Large intestine (tissue), 3 donors: ENCODE measurements at regions not wholly inside any gene's neighbourhood (a gene's known extent, or its start where the extent isn't known, plus 50 kb on each side); places are given as distances from the start of the nearest gene placed in this dataset.

Experiments used
- DNase-seq, 2 donors: peaks; one replicate each; pipeline versions ENCODE4 v3.0.0 to v3.0.0-alpha.2; 2013
- H3K27ac ChIP-seq: one replicate; pipeline ENCODE4 v1.5.1; 2013; ENCODE audit warnings: low read length
- H3K27me3 ChIP-seq: 2 replicates; pipeline ENCODE4 v1.6.1; 2013; ENCODE audit warnings: low read length; ENCODE audit not compliant: control insufficient read depth, insufficient read depth
- H3K36me3 ChIP-seq: 2 replicates; pipeline ENCODE4 v1.6.1; 2013; ENCODE audit warnings: low read length; ENCODE audit not compliant: control insufficient read depth, insufficient read depth
- H3K4me1 ChIP-seq: one replicate; pipeline ENCODE4 v1.6.1; 2013; ENCODE audit warnings: low read length; ENCODE audit not compliant: control insufficient read depth, insufficient read depth
- H3K4me3 ChIP-seq: one replicate; pipeline ENCODE4 v1.5.1; 2013; ENCODE audit warnings: low read length
- H3K9me3 ChIP-seq: one replicate; pipeline ENCODE4 v1.6.1; 2013; ENCODE audit warnings: mild to moderate bottlenecking, low read depth, low read length, moderate library complexity; ENCODE audit not compliant: control insufficient read depth
- WGBS: methylation state at CpG from one replicate; pipeline ENCODE4 v1.1.5; 2013; ENCODE audit warnings: low lambda C conversion rate; ENCODE audit not compliant: insufficient coverage; 5-methylcytosine and 5-hydroxymethylcytosine counted together

DNA sequence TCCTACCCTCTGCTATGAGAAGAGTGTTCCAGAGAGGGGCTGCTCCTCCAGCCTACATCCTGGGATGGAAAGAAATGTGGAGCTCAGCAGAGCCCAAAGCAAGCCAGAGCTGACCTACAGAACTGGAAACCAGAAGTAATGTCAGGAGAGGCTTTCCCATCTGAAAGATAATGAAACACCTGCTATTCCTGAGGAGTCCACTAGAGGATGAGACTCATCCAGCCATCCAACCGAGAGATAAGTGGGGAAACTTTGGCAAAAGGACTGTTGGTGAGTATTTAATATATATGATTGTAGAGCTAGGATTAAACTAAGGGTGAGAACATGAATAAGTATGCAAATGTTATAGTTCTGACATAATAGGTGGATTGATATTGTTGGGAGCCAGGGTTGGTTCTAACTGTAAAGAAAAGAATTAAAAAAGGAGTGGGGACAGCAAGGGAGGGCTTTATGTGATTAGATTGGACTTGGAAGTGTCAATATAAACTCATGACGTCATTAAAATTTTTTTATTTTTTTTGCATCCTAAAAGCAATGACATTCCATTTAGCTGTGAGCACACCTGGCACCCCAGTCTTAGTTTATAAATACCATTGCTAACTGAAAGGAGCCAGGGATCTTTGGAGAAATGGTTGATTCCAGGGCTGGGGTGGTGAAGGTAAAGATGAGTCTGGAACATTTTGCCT is 312.8 kb upstream of the NFE2L3 start:
- Histone ChIP-seq H3K4me3 (no peak overlapping the region), H3K4me1 (no peaks in the 10 kb centered on the region), H3K27ac (no peak overlapping the region), H3K36me3 (no peaks in the 10 kb centered on the region), H3K9me3 (no peaks in the 10 kb centered on the region), H3K27me3 (no peaks in the 10 kb centered on the region)
- 79% methylated on average over 2 of the region's 2 CpGs for WGBS
- DNase-seq = no peak

DNA sequence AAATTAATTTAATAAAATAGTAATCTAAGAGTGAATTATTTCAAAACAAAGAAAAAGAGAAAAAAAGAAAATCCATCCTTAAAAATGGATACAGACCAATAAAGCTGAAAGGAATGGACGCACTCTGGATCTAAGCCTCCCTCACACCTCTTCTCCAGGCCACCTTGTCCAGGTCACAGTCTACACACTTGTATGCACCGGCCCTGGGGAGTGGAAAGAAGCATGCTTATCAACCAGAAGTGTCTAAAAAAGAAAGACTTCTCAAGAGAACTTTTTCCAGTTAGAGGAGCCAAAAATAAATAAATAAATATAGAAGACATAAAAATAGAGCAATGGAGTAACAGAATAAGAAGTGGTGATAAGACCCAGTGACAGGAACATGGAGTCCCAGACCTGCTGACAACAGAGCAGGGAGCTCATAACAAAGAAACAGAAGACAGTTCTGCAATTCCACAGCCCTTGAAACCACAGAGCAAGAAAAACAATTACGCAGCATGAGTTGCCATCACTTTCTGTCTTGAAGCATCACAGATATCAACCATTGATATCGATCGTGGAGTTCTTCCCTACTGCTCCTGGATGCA is 311.7 kb upstream of the NFE2L3 start:
- Histone ChIP-seq H3K4me3 (no peak overlapping the region), H3K27ac (no peak overlapping the region), H3K27me3 (no peaks in the 10 kb centered on the region), H3K36me3 (no peaks in the 10 kb centered on the region), H3K4me1 (peaks cover 5% of the 10 kb centered on the region), H3K9me3 (no peaks in the 10 kb centered on the region)
- WGBS = 80% methylated on average over 2 of the region's 5 CpGs
- no peak for DNase-seq

DNA sequence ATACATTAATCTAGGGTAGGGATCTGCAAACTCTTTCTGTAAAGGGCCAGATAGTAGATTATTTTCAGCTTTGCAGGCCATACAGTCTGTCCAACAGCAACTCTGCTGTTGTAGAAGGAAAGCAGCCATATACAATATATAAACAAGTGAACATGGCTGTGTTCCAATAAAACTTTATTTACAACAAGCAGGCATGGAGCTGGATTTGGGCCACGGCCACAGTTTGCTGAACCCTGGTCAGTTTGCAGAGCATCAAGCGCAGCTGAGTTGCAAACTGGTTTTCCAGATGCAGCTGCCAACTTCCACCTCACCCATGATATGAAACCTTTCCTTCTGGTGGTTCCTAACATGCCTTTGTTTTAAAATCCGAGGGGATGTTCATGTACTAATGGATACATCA is 310.4 kb upstream of the NFE2L3 start:
- H3K27me3 ChIP-seq = no peaks in the 10 kb centered on the region
- no peaks in the 10 kb centered on the region for H3K9me3 ChIP-seq
- peaks cover 9% of the 10 kb centered on the region for H3K4me1 ChIP-seq
- no peaks in the 10 kb centered on the region for H3K36me3 ChIP-seq
- H3K27ac ChIP-seq = no peak overlapping the region
- no peak for DNase-seq
- no CpG with 5 or more reads among the region's 3 CpGs for WGBS
- no peak overlapping the region for H3K4me3 ChIP-seq

DNA sequence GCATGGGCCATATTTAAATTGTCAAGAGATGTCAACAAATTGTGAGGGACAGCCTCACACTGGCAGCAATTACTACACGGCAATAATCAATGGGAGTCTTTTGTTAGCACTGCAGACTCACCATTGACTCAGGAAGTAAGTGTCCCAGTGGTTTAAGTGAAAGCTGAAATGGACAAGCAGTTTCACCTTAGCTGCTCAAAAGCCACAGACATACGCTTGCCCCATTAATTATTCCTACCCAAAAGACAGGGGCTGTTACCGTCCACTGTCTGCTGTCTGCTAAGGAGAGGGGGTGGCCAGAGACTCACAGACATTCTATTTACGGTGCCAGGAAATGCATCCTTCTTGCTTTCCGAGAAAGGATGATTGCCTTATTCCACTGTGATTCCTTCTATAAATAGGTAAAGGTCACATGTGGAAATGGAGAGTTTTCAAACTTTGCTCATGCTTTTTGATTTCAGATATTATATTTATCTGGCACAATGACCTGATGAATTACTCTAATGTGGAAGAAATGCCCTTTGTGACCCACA is 309.7 kb upstream of the NFE2L3 start:
- Histone ChIP-seq H3K9me3 (no peaks in the 10 kb centered on the region), H3K27me3 (no peaks in the 10 kb centered on the region), H3K27ac (no peak overlapping the region), H3K4me1 (peaks cover 9% of the 10 kb centered on the region), H3K4me3 (no peak overlapping the region), H3K36me3 (no peaks in the 10 kb centered on the region)
- no peak for DNase-seq
- 33% methylated on average over 1 of the region's 5 CpGs for WGBS

DNA sequence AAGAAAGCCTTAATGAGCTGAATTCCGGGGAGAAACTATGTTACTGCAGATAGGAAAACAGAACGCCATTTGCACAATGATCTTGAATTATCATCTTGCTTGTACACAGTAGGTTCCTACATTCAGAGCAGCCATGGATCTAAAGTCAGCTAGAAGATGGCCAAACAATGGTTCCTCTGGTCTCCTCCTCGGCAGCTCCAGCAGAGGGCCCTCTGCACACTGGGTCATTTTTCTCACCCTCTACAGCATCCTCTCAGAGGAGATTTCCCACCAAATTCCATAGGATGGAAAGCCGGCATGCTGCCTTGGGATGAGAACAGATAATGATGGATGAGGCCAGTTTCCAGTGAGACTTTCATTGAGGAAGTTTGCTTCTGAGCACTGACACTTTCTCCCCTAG is 308.5 kb upstream of the NFE2L3 start:
- DNase-seq = no peak
- H3K27ac ChIP-seq = no peak overlapping the region
- H3K27me3 ChIP-seq = no peaks in the 10 kb centered on the region
- no CpG with 5 or more reads among the region's 4 CpGs for whole genome bisulfite sequencing
- H3K36me3 ChIP-seq = no peaks in the 10 kb centered on the region
- H3K4me1 ChIP-seq = peaks cover 9% of the 10 kb centered on the region
- H3K9me3 ChIP-seq = no peaks in the 10 kb centered on the region
- no peak overlapping the region for H3K4me3 ChIP-seq

DNA sequence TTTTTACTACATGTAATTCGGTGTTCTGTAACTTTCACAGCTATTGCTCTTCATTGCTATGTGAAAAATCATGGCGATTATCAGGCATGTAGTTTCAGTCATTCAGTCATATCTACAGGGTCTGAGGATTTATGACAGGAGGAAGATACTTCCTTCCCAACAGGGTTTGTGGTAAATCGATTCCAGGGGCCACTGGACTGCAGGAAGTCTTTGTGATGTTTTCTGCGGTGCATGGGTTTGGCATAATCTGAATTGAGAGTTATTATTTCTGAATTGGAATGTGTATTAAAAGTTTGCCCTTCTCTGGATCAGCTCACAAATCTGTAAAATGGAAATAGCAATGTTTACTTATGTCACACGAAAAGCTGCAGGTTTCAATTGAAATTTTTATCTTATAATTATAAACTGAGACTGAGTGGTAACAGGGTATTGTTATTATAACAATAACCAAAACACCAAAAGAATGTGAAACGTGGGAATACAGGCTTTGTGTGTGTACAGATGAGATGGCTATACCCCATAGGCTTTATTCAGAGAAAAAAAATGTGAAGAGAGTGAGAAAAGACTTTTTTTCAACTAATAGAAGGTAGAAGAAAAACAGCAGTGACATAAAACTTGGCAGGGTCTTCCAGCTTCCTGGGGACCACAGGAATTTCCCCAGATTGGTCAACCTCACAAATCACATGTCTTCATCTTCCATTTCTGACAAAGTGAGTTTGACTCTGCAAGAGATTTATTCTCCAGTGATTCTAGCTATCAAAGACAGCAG is 307.7 kb upstream of the NFE2L3 start:
- 74% methylated on average over 3 of the region's 6 CpGs for WGBS
- no peak for DNase-seq
- no peak overlapping the region for H3K4me3 ChIP-seq
- no peak overlapping the region for H3K27ac ChIP-seq
- no peaks in the 10 kb centered on the region for H3K27me3 ChIP-seq
- H3K4me1 ChIP-seq = peaks cover 11% of the 10 kb centered on the region
- H3K9me3 ChIP-seq = no peaks in the 10 kb centered on the region
- H3K36me3 ChIP-seq = no peaks in the 10 kb centered on the region

DNA sequence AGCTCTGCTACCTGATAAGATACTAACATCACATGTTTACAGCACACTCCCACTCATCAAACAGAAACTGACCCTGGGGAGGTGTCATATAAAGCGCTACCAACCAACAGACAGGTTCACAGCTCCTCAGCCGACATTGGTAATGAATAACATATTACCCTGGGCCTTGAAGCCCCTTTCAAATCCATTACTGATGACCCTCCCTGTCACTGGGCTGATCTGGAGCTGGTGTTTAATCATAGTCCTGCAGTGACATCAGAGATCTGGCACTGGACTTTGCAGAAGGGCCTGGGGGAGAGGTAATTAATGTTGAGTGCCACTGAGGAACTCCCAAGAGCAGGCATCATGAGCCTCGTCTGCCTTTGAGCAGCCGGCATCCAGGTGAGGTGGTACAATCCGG is 306.5 kb upstream of the NFE2L3 start:
- no CpG with 5 or more reads among the region's 5 CpGs for WGBS
- H3K36me3 ChIP-seq = no peaks in the 10 kb centered on the region
- H3K4me3 ChIP-seq = no peak overlapping the region
- peak in 1 of 2 donors; percentile 73 for DNase-seq
- no peaks in the 10 kb centered on the region for H3K9me3 ChIP-seq
- peaks cover 13% of the 10 kb centered on the region for H3K4me1 ChIP-seq
- peak overlapping the region; percentile 14 for H3K27ac ChIP-seq
- no peaks in the 10 kb centered on the region for H3K27me3 ChIP-seq

DNA sequence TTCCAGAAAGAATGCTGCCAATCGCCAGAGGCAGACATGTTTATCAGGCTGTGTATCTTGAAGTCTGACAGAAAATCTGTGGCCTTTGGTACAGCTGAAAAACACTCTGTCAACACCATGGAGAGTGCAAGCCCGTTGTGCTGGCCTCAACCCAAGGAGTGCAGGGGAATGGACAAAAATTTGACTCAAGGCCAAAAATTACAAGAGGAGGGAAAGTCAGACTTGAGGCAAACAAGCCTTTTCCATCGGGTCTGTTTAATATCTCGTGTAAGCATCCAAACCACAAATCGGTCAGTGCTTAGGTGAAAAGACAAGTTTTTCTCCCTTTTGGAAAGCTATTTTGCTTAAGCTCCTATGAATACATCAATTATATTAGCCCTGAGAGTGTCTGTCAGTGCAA is 305.3 kb upstream of the NFE2L3 start:
- Histone ChIP-seq H3K27ac (no peak overlapping the region), H3K4me3 (no peak overlapping the region), H3K36me3 (no peaks in the 10 kb centered on the region), H3K9me3 (no peaks in the 10 kb centered on the region), H3K27me3 (peaks cover 3% of the 10 kb centered on the region), H3K4me1 (peaks cover 14% of the 10 kb centered on the region)
- DNase-seq = peak in 1 of 2 donors; percentile 50
- no CpG with 5 or more reads among the region's 5 CpGs for WGBS

DNA sequence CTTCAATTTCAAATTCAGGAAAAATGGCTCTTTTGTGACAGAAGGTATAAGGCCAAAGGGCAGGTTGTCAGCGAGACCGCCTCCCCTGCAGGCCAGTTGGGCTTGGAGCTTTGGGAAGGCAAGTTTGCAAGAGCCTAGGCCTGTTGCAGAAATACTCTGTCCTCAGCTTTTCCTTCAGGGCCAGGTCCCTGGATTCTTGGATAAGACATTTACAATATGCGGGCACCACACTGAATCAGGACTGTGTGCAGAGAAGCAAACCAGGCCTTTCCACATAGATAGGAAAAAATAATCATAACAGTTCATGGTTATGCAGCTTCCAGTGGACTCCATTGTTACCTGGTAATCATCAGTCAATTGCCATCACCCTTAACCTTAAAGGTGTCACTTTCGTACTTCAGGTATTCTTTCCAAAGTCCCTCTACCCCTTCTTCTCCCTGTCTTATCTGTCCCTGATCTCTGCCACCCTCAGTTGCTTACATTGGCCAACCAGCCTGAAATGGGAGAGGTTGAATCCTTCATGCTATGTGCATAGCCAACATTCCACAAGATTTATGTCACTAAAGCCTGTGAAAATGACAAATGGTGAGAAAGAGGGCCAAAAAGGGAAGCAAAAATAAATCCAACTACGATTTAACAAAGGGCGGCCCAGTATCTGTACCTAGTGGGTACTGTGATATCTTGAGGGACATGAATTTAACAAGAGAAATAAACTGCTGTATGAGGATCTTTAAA is 304.5 kb upstream of the NFE2L3 start:
- Histone ChIP-seq H3K27me3 (peaks cover 11% of the 10 kb centered on the region), H3K27ac (peak overlapping the region; percentile 30), H3K36me3 (no peaks in the 10 kb centered on the region), H3K9me3 (no peaks in the 10 kb centered on the region), H3K4me1 (peaks cover 18% of the 10 kb centered on the region), H3K4me3 (no peak overlapping the region)
- no peak for DNase-seq
- WGBS = 85% methylated on average over 2 of the region's 6 CpGs
